Right lobe of liver (tissue), 4 donors: ENCODE measurements at regions not wholly inside any gene's neighbourhood (a gene's known extent, or its start where the extent isn't known, plus 50 kb on each side); places are given as distances from the start of the nearest gene placed in this dataset.

ENCODE experiments used
- CTCF ChIP-seq, 4 donors: fragments of 200-600 bp in 3 of 4; fragments of 450-650 bp in 1 of 4; IDR thresholded peaks; one replicate each; pipeline versions ENCODE4 v1.5.1 to v1.8.0; 2016 to 2022; ENCODE audit warnings: antibody characterized with exemption in 4 of 4, mild to moderate bottlenecking in 2 of 4
- POLR2A ChIP-seq: fragments of 450-650 bp; IDR thresholded peaks from one replicate; pipeline ENCODE4 v1.6.1; 2017; ENCODE audit warnings: antibody characterized with exemption, mild to moderate bottlenecking
- donor health status: DM: no; HTN: no; CAD: no.
- donor health status: DM: no; HTN: no; CAD: no.
- donor health status: DM: no; HTN: yes; CAD: no.

DNA sequence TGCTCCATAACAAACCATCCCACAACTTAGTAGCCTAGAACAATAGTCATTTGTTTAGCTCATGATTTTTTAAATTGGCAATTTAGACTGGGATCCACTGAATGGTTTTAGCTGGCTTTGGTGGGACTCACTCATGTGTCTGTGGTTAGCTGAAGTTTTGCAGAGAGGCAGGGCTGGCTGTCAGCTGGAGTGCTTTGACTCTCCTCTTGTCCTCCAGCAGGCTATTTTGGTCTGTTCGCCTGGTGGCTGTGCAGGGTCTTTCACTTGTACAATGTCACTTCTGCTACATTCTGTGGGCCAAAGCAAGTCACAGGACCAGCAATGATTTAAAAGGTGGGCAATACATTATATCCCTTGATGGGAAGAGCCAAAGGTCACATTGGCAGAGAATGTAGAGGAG lies 1146.5 kb downstream of the ROBO2 start:
- TF ChIP-seq POLR2A = no peak
- no peak for TF ChIP-seq CTCF (IDR thresholded peaks at IDR 0.05)
